IgD-negative memory B cell (primary cell): ENCODE measurements at regions not wholly inside any gene's neighbourhood (a gene's known extent, or its start where the extent isn't known, plus 50 kb on each side); places are given as distances from the start of the nearest gene placed in this dataset.

Experiments used
- H3K27ac Mint-ChIP-seq, 3 donors: one replicate each; pipeline ENCODE4 v1.8.0; 2020 to 2022; ENCODE audit warnings: mild to moderate bottlenecking in 3 of 3, mixed read lengths in 3 of 3, moderate library complexity in 1 of 3
- H3K27me3 Mint-ChIP-seq: one replicate; pipeline ENCODE4 v1.8.0; 2021; ENCODE audit warnings: mixed read lengths
- H3K36me3 Mint-ChIP-seq: one replicate; pipeline ENCODE4 v1.8.0; 2020; ENCODE audit warnings: mild to moderate bottlenecking, mixed read lengths
- H3K4me1 Mint-ChIP-seq, 3 donors: one replicate each; pipeline ENCODE4 v1.8.0; 2020 to 2022; ENCODE audit warnings: mixed read lengths in 3 of 3, mild to moderate bottlenecking in 1 of 3
- H3K4me3 Mint-ChIP-seq, 4 donors: one replicate each; pipeline ENCODE4 v1.8.0; 2020 to 2022; ENCODE audit warnings: mild to moderate bottlenecking in 4 of 4, mixed read lengths in 4 of 4, moderate library complexity in 3 of 4
- H3K9me3 Mint-ChIP-seq, 3 donors: one replicate each; pipeline ENCODE4 v1.8.0; 2020 to 2021; ENCODE audit warnings: mixed read lengths in 3 of 3, mild to moderate bottlenecking in 1 of 3

- Mint-ChIP-seq H3K27ac (no peak overlapping the region), H3K4me3 (no peak overlapping the region), H3K27me3 (no peaks in the 10 kb centered on the region), H3K36me3 (no peaks in the 10 kb centered on the region), H3K9me3 (peaks cover 0 to 2% (median 2%) of the 10 kb centered on the region in 3 donors), H3K4me1 (peaks cover 19 to 28% (median 26%) of the 10 kb centered on the region in 3 donors)
Observed at GRCh38 chr5:158397278-158397677, 538.3 kb upstream of the CLINT1 start.

DNA sequence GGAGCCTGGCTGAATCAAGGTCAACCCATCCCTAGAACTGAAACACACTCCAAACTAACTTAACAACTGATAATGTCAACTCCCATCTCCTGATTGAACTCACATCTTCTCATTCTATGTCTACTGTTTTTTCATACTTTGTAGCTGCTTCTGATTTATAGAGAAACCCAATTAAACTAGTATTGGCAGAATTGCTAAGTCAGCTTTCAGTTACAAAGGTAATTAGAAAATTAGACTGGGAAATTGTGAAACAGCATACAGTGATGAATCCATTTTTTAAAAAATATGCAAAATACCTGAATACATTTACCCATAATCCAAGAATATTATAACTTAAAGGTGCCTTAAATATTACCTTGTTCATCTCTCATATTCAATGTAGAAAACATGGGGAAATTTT, 535.2 kb upstream of the CLINT1 start:
- Mint-ChIP-seq H3K27ac (no peak overlapping the region), H3K9me3 (peaks cover 0 to 2% (median 0%) of the 10 kb centered on the region in 3 donors), H3K36me3 (peaks cover 1% of the 10 kb centered on the region), H3K4me3 (no peak overlapping the region), H3K4me1 (peaks cover 24 to 27% (median 26%) of the 10 kb centered on the region in 3 donors), H3K27me3 (no peaks in the 10 kb centered on the region)

DNA sequence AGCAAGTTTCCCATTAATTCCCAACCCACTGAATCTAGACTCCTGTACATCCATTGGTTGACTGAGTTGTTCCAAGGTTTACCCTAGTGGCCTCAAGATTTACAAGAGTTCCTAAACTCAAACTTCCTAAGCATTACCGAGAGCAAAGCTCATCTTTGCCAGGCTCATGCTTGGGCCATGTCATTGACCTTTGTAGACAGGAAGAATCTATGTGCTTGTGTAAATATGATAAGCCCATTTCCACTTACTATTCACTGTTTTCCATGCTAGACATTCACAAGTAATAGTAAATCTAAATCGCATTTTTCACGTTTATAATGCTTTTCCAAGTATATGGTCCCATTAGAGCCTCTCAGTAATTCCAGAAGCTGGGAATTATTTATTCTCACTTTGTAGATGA, 534.5 kb upstream of the CLINT1 start:
- Mint-ChIP-seq H3K36me3 (peaks cover 1% of the 10 kb centered on the region), H3K4me1 (peaks cover 18 to 22% (median 22%) of the 10 kb centered on the region in 3 donors), H3K27me3 (no peaks in the 10 kb centered on the region), H3K27ac (no peak overlapping the region), H3K9me3 (peaks cover 0 to 2% (median 0%) of the 10 kb centered on the region in 3 donors), H3K4me3 (no peak overlapping the region)

- Mint-ChIP-seq H3K4me1 (peaks cover 12 to 15% (median 15%) of the 10 kb centered on the region in 3 donors), H3K36me3 (peaks cover 3% of the 10 kb centered on the region), H3K27ac (no peak overlapping the region), H3K9me3 (peaks cover 0 to 2% (median 0%) of the 10 kb centered on the region in 3 donors), H3K4me3 (no peak overlapping the region), H3K27me3 (no peaks in the 10 kb centered on the region)
Observed at GRCh38 chr5:158392753-158393152, 533.8 kb upstream of the CLINT1 start.

GRCh38 chr5:158390577-158390976, 531.6 kb upstream of the CLINT1 start:
- Mint-ChIP-seq H3K36me3 (peaks cover 3% of the 10 kb centered on the region), H3K4me1 (peaks cover 11 to 13% (median 12%) of the 10 kb centered on the region in 3 donors), H3K27ac (no peak overlapping the region), H3K27me3 (no peaks in the 10 kb centered on the region), H3K4me3 (no peak overlapping the region), H3K9me3 (peaks cover 2 to 5% (median 3%) of the 10 kb centered on the region in 3 donors)

GRCh38 chr5:158389786-158390185, 530.8 kb upstream of the CLINT1 start:
- peaks cover 2 to 12% (median 8%) of the 10 kb centered on the region in 3 donors for H3K9me3 Mint-ChIP-seq
- peak overlapping the region in 1 of 3 donors; percentile 21 for H3K27ac Mint-ChIP-seq
- H3K27me3 Mint-ChIP-seq: no peaks in the 10 kb centered on the region
- H3K4me1 Mint-ChIP-seq: peaks cover 11 to 13% (median 12%) of the 10 kb centered on the region in 3 donors
- H3K36me3 Mint-ChIP-seq: peaks cover 3% of the 10 kb centered on the region
- H3K4me3 Mint-ChIP-seq: no peak overlapping the region

DNA sequence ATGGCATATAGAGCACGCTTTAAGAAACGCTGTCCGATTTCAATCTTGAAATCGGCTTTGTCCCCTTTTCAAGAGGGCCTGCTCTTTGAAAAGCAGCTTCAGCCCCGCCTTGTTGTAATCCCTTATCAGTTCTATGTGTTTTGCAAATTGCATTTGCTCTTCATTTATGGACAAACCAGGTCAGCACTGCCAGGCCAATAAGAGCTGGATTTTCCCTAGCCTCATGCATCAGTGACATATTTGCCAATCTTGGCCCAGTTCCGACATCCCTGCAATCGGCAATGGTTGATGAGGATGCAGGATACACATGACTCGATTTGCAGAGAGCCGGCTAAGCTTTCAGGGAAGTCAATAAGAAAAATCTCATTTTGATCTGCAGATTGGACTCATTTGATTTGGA, 529.1 kb upstream of the CLINT1 start:
- H3K27ac Mint-ChIP-seq: no peak overlapping the region
- no peak overlapping the region for H3K4me3 Mint-ChIP-seq
- peaks cover 0 to 18% (median 11%) of the 10 kb centered on the region in 3 donors for H3K9me3 Mint-ChIP-seq
- H3K36me3 Mint-ChIP-seq: peaks cover 3% of the 10 kb centered on the region
- no peaks in the 10 kb centered on the region for H3K27me3 Mint-ChIP-seq
- peaks cover 11 to 12% (median 11%) of the 10 kb centered on the region in 3 donors for H3K4me1 Mint-ChIP-seq

GRCh38 chr5:158387499-158387898, 528.6 kb upstream of the CLINT1 start:
- Mint-ChIP-seq H3K27me3 (no peaks in the 10 kb centered on the region), H3K4me1 (peaks cover 11 to 12% (median 11%) of the 10 kb centered on the region in 3 donors), H3K27ac (no peak overlapping the region), H3K4me3 (no peak overlapping the region), H3K36me3 (peaks cover 3% of the 10 kb centered on the region), H3K9me3 (peaks cover 0 to 18% (median 11%) of the 10 kb centered on the region in 3 donors)

- H3K27me3 Mint-ChIP-seq: no peaks in the 10 kb centered on the region
- H3K4me3 Mint-ChIP-seq: no peak overlapping the region
- H3K27ac Mint-ChIP-seq: no peak overlapping the region
- H3K4me1 Mint-ChIP-seq: peaks cover 9 to 11% (median 9%) of the 10 kb centered on the region in 3 donors
- H3K36me3 Mint-ChIP-seq: peaks cover 3% of the 10 kb centered on the region
- H3K9me3 Mint-ChIP-seq: peaks cover 0 to 18% (median 11%) of the 10 kb centered on the region in 3 donors
Observed at GRCh38 chr5:158385982-158386381, 527.0 kb upstream of the CLINT1 start.

- H3K9me3 Mint-ChIP-seq: peaks cover 0 to 18% (median 11%) of the 10 kb centered on the region in 3 donors
- no peak overlapping the region for H3K27ac Mint-ChIP-seq
- H3K36me3 Mint-ChIP-seq: peaks cover 3% of the 10 kb centered on the region
- H3K4me3 Mint-ChIP-seq: no peak overlapping the region
- H3K27me3 Mint-ChIP-seq: no peaks in the 10 kb centered on the region
- H3K4me1 Mint-ChIP-seq: peaks cover 0 to 2% (median under 1%) of the 10 kb centered on the region in 3 donors
Observed at GRCh38 chr5:158384535-158385481, 525.9 kb upstream of the CLINT1 start.

DNA sequence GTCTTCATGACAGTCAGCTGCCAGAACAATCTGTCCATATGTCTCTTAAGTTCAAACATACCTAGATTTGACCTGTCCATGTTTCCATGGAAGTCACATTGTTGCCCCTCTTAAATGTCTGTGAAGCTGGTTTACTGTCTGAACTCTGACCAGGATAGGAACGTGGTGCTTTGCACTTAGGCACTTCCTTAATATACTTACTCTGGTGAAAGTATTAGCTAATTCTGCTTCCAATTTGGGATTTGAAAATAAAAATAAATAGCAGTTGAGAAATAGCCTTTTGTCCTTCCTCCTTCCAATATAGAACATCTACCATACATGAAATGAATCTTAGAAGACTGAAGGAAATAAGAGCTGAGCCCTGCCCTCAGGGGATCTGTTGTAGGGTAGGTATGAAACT, 524.5 kb upstream of the CLINT1 start:
- H3K36me3 Mint-ChIP-seq: peaks cover 2% of the 10 kb centered on the region

GRCh38 chr5:158382473-158382872, 523.5 kb upstream of the CLINT1 start:
- Mint-ChIP-seq H3K27ac (no peak overlapping the region), H3K4me1 (no peaks in the 10 kb centered on the region), H3K4me3 (no peak overlapping the region), H3K36me3 (peaks cover 1% of the 10 kb centered on the region), H3K9me3 (peaks cover 2 to 21% (median 11%) of the 10 kb centered on the region in 3 donors), H3K27me3 (no peaks in the 10 kb centered on the region)

More for the DNA sequence above, 524.5 kb upstream of the CLINT1 start:
- peaks cover 0 to 18% (median 11%) of the 10 kb centered on the region in 3 donors for H3K9me3 Mint-ChIP-seq
- H3K4me3 Mint-ChIP-seq: no peak overlapping the region
- H3K27me3 Mint-ChIP-seq: no peaks in the 10 kb centered on the region
- no peak overlapping the region for H3K27ac Mint-ChIP-seq
- no peaks in the 10 kb centered on the region for H3K4me1 Mint-ChIP-seq

DNA sequence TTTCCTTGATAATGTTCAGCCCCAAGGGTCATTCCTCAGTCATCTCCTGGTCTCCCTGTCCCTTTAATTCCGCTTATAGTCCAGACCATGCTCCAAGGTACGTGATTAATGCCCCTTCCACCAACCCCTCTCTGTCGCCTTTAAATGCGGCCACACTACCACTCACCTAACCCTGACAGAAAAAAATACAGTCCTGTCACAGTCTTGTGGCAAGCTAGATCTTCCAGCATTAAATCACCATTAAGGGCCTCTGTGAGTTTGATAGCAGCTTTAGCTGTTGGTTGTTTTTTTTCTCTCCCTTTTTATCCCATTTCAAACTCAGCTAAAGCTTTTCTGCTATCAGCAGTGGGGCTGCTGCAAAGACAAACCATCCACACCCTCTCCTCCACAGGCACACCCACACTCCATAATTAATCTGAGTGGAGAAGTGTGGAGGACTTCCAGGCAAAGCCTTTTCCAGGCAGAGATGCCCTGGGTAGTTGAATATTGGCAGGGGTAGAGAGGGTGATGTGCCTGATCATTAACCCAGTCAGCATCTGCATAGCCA, 522.7 kb upstream of the CLINT1 start:
- Mint-ChIP-seq H3K4me3 (peak overlapping the region in 1 of 4 donors; percentile 12), H3K9me3 (peaks cover 3 to 23% (median 11%) of the 10 kb centered on the region in 3 donors), H3K27me3 (no peaks in the 10 kb centered on the region), H3K27ac (no peak overlapping the region), H3K4me1 (no peaks in the 10 kb centered on the region), H3K36me3 (peaks cover 2% of the 10 kb centered on the region)

DNA sequence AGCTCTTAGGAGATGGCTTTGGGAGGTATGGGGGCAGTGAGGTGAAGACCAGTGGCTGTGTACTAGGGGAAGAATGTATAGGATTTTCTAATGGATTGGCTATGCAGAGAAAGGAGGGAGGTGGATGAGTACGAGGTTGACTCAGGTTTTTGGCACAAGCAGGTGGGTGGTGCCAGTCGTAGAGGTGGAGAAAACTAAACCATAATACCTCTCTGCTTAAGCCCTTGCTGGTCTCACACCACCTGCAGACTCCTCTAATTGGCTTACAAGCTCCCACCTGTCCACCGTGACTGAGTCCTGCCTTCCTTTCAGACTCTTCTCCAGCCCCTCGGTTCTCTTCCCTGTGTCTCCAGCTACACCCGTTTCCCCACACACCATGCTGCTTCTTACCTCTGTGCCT, 521.7 kb upstream of the CLINT1 start:
- Mint-ChIP-seq H3K27me3 (no peaks in the 10 kb centered on the region), H3K27ac (peak overlapping the region in 1 of 3 donors; percentile 18)

DNA sequence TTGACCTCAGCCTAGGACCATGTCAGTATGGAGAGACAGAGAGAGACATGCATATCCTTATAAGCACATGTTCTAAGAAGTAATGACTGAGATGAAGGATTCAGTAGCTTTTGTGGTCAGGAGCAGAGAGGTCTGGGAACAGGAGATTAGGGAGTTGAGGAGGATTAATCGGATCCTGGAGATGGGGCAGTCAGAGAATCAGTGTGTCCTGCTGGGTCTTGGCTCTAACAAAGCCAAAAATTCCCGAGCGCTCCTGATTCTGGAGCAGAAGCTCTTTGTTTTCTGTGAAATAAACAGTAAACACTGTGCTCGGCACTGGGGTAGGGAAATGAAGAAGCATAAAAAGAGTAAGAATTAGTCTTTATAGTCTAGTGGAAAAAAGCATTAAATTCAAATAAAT, 520.0 kb upstream of the CLINT1 start:
- no peak overlapping the region for H3K27ac Mint-ChIP-seq
- H3K4me3 Mint-ChIP-seq: no peak overlapping the region
- no peaks in the 10 kb centered on the region for H3K4me1 Mint-ChIP-seq
- peaks cover 0 to 5% (median 3%) of the 10 kb centered on the region in 3 donors for H3K9me3 Mint-ChIP-seq
- no peaks in the 10 kb centered on the region for H3K27me3 Mint-ChIP-seq
- H3K36me3 Mint-ChIP-seq: peaks cover 2% of the 10 kb centered on the region

More for the DNA sequence above, 521.7 kb upstream of the CLINT1 start:
- Mint-ChIP-seq H3K9me3 (peaks cover 3 to 18% (median 8%) of the 10 kb centered on the region in 3 donors), H3K36me3 (peaks cover 2% of the 10 kb centered on the region), H3K4me3 (no peak overlapping the region), H3K4me1 (no peaks in the 10 kb centered on the region)
